ENCODE measurements at regions not wholly inside any gene's neighbourhood (a gene's known extent, or its start where the extent isn't known, plus 50 kb on each side); places are given as distances from the start of the nearest gene placed in this dataset.

DNA sequence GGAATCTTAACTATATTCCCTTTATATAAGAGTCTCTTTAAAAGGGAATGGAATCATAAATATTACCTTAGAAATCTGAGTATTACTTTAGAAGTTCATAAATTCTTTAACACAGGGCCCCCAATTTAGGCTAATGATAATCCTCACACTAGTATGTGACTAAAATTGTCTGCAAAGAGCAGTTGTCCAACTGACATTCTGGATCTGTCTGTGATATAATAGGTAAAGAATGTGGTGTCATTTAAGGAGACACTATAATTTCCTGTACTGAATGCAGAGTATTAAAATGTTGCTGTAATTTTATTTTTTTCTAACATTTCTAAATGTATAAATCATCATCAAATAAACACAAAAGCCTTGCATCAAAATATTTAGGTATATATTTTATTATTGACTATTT lies 128.5 kb upstream of the DST start:
- TF ChIP-seq, protein P1, sequence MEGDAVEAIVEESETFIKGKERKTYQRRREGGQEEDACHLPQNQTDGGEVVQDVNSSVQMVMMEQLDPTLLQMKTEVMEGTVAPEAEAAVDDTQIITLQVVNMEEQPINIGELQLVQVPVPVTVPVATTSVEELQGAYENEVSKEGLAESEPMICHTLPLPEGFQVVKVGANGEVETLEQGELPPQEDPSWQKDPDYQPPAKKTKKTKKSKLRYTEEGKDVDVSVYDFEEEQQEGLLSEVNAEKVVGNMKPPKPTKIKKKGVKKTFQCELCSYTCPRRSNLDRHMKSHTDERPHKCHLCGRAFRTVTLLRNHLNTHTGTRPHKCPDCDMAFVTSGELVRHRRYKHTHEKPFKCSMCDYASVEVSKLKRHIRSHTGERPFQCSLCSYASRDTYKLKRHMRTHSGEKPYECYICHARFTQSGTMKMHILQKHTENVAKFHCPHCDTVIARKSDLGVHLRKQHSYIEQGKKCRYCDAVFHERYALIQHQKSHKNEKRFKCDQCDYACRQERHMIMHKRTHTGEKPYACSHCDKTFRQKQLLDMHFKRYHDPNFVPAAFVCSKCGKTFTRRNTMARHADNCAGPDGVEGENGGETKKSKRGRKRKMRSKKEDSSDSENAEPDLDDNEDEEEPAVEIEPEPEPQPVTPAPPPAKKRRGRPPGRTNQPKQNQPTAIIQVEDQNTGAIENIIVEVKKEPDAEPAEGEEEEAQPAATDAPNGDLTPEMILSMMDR (IDR thresholded peaks at IDR 0.05) = no peak
- TF ChIP-seq EZH2 (IDR thresholded peaks at IDR 0.05; ENCODE audit: borderline replicate concordance, insufficient read depth, low read depth, low read length, poor library complexity, severe bottlenecking) = no peak

Measured in B cell (primary cell).